ENCODE measurements at regions not wholly inside any gene's neighbourhood (a gene's known extent, or its start where the extent isn't known, plus 50 kb on each side); places are given as distances from the start of the nearest gene placed in this dataset.
A peak's percentile ranks its signal among the peaks of the same experiment; 100 is the strongest.

GRCh38 chr4:31022702-31023101 lies 302.5 kb downstream of the PCDH7 start (continued):
- TF ChIP-seq EZH2phosphoT487 (IDR thresholded peaks at IDR 0.05; ENCODE audit: borderline replicate concordance) = no peak

- ChIA-PET POLR2A (interaction anchor here (0.6 to 1.6 kb wide), 2 partner anchors 17 to 594 kb away, joined by 3 read pairs; no protein-coding TSS in a partner anchor), RAD21 (ENCODE audit: low non-redundant PET in 1 of 2, low total read pairs in 2 of 2, uncharacterized antibody in 2 of 2, unreplicated experiment in 2 of 2) (no interaction called here), CTCF (no interaction called here)
- Histone ChIP-seq H4K20me1 (ENCODE audit: insufficient read depth) (no peaks in the 10 kb centered on the region), H3K4me3 (replicated peaks in 1 of 2; ENCODE audit: low read depth in 1 of 2, low read length in 2 of 2) (peak overlapping the region; percentile 16 to 46), H3K27ac (ENCODE audit: low read depth, low read length) (peak overlapping the region; percentile 91), H3K9me2 (ENCODE audit: insufficient read depth) (no peaks in the 10 kb centered on the region), H3K36me3 (ENCODE audit: control insufficient read depth in 1 of 2, insufficient read depth in 2 of 2, low read length in 2 of 2) (no peaks in the 10 kb centered on the region), H3K27me3 (ENCODE audit: insufficient read depth, low read length) (no peaks in the 10 kb centered on the region), H3K9ac (ENCODE audit: low read length) (peak overlapping the region; percentile 78), H3K4me2 (ENCODE audit: low read length) (peak overlapping the region; percentile 74), H3K79me2 (ENCODE audit: insufficient read depth, low read length) (peaks cover 98% of the 10 kb centered on the region), H3K4me1 (ENCODE audit: control insufficient read depth in 1 of 2, insufficient read depth in 2 of 2, low read length in 2 of 2) (peaks cover 93 to 98% of the 10 kb centered on the region in 2 experiments), H3K9me3 (ENCODE audit: control insufficient read depth in 1 of 2, insufficient read depth in 1 of 2, low read depth in 1 of 2, low read length in 2 of 2) (no peaks in the 10 kb centered on the region), H2AFZ (ENCODE audit: low read depth, low read length, poor library complexity, severe bottlenecking) (no peak overlapping the region)
- ATAC-seq = no peak
- TF ChIP-seq ATF3 (IDR thresholded peaks at IDR 0.05) = no peak
- no peak for TF ChIP-seq ZNF274 (IDR thresholded peaks at IDR 0.05; ENCODE audit: low read depth, low read length)
- TF ChIP-seq POLR2AphosphoS5 (IDR thresholded peaks at IDR 0.05; ENCODE audit: low read depth, low read length) = no peak
- TF ChIP-seq YY1 (IDR thresholded peaks at IDR 0.05; ENCODE audit: extremely low read depth, insufficient replicate concordance, low read depth, low read length) = no peak
- TF ChIP-seq FOSL1 (IDR thresholded peaks at IDR 0.05; ENCODE audit: low read depth) = no peak
- no peak for TF ChIP-seq CBX3 (IDR thresholded peaks at IDR 0.05; ENCODE audit: low read depth)
- TF ChIP-seq CEBPB (IDR thresholded peaks at IDR 0.05; ENCODE audit: low read depth) = 0 out of 2 replicates have a peak, but pooled peaks have one; percentile 1
- peak; percentile 15; the same call in 1 of the 2 replicates for TF ChIP-seq SIN3A (IDR thresholded peaks at IDR 0.05; ENCODE audit: low read depth)
- no peak for TF ChIP-seq ZFX (IDR thresholded peaks at IDR 0.05)
- no peak for TF ChIP-seq SP1 (IDR thresholded peaks at IDR 0.05; ENCODE audit: low read depth)
- TF ChIP-seq EGR1 (IDR thresholded peaks at IDR 0.05; ENCODE audit: low read depth) = no peak
- TF ChIP-seq SRF (IDR thresholded peaks at IDR 0.05; ENCODE audit: low read depth) = no peak
- no TSS peak for BruUV-seq (replicated peaks)
- intact Hi-C loops (cut with micrococcal nuclease) = loop anchor here (5.0 to 10.0 kb wide), 3 partner anchors 71 to 251 kb away; no protein-coding TSS in a partner anchor
- no peak for DNase-seq (ENCODE audit: low read depth, low spot score)
These were observed 302.9 kb downstream of the PCDH7 start for GRCh38 chr4:31023109-31023508.

Measured in HCT116 (cell line).